Embryonic facial prominence (tissue), 1 donor: ENCODE measurements at regions not wholly inside any gene's neighbourhood (a gene's known extent, or its start where the extent isn't known, plus 50 kb on each side); places are given as distances from the start of the nearest gene placed in this dataset.

Experiments
- DNase-seq: peaks from one replicate; pipeline ENCODE4 v3.0.0-alpha.2; 2016; ENCODE audit errors: extremely low spot score

GRCh38 chr13:59111751-59112171 is 1052.0 kb downstream of the DIAPH3 start:
- no peak for DNase-seq

GRCh38 chr13:59112221-59112718 is 1051.5 kb downstream of the DIAPH3 start:
- DNase-seq = no peak

GRCh38 chr13:59119475-59119874 is 1044.3 kb downstream of the DIAPH3 start:
- no peak for DNase-seq

DNA sequence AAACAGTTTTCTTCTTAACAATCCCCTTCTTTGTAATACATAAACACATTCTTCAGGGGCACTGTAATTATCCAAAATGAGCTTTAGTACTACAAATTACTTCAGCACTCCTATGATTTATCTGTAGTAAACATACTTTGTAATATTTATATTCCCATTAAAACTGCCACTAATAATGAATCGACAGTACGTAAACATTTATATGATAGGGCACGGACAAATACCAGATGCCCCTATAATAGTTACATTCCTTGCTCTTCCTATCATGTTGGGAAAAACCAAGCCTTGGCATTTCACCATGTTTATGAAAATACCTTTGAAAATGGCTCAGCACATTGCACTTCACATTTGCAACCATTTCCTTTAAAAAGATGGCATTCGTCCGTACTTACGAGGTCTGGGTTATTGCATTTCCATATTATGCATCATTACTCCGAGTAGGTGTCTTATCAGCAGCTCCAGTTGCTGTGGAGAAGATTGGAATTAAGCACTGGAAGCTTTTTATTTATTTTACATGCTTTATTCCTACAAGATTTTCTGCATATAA is 1043.4 kb downstream of the DIAPH3 start:
- no peak for DNase-seq

DNA sequence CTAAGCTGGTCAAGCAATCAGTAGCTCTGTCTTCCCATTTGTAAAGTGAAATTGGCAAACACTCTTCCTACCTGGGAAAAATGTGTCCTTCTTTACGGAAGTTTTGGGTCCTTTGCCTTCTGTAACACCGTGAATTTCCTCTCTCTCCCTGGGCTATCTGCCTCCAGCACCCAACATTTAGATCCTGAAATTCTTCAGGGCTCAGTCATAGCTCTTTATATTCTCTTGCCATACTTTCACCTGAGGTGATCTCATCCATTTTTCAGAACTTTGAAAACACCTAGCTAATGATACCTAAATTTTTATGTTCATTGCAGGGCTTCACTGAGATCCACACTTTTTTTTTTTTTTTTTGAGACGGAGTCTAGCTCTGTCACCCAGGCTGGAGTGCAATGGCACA is 1042.2 kb downstream of the DIAPH3 start:
- no peak for DNase-seq

GRCh38 chr13:59126474-59126873 is 1037.3 kb downstream of the DIAPH3 start:
- no peak for DNase-seq

DNA sequence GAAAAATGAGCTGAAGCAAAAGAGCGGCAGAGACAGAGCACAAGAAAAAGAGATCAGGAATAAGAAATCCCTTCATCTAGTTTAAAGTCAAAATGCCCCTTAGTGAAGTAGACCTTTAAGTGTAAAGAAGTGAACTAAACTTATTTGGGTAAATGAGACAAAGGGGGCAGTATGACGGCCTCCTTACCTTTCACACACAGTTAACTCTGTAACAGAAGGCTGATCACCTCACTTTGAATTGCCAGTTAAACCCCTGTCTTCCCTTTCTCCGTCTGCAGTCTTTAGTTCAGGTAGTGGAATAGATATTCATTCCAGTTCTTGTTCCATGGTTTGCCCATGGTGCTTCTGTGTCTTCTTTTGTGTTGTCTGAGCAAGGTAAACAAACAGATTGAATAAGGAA is 1029.8 kb downstream of the DIAPH3 start:
- DNase-seq = no peak

DNA sequence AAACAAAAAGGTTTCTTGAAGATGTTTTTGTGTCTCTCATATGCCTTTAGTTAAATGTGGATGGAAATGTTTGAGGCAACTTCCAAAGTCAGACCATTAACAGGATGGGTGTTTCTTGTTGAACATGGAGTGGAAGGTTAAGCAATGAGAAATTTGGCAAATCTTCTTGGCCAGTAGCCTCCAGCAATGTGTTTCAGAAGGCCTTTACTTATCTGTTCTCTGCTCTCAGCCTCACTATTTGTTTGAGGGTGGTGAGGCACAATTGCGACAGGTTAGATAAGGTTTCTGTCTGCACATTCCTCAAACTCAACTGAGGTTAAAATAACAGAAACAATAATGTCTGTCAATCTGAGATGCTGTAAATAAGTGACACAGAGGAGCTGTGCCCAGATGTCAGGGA is 1019.0 kb downstream of the DIAPH3 start:
- DNase-seq = no peak

DNA sequence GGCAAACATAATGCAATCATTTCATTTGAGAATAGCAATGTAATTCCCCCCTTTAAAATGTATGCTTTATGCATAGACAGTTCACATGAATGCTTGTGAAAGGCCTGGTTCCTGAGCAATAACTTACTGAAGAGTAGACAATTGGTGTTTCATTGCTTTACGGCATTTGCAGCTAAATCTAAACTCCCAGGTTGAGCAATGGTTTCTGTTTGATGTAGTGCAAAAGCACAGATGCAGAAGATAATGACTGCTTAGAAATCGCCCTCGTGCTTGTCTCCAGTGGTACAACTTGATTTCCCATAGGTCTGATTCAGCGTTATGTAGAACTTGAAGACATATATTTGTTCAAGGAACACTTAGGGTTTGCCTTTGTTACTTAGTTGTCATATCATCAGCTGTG is 1018.3 kb downstream of the DIAPH3 start:
- DNase-seq = no peak

- no peak for DNase-seq
These were observed 1006.5 kb downstream of the DIAPH3 start for GRCh38 chr13:59157181-59157580.

GRCh38 chr13:59166174-59166573 is 997.6 kb downstream of the DIAPH3 start:
- DNase-seq = no peak

DNA sequence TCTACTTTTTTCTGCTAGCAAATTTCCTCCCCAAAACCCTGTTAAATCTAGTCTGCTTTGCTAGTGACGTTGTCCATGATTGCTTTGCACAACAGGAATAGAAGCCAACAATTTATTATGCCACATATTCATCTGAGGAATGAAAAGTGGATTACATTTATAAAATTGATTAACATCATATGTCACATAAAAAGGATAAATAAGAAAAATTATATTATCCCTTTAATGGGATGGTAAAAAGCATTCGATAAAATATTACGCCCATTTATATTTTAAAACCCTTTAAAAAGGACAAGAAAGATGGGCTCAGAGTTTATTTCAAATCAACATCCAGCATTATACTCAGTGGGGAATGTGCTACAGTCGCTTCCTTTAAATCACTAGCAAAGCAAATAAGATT is 991.7 kb downstream of the DIAPH3 start:
- no peak for DNase-seq

- no peak for DNase-seq
These were observed 987.0 kb downstream of the DIAPH3 start for GRCh38 chr13:59176775-59177174.

DNA sequence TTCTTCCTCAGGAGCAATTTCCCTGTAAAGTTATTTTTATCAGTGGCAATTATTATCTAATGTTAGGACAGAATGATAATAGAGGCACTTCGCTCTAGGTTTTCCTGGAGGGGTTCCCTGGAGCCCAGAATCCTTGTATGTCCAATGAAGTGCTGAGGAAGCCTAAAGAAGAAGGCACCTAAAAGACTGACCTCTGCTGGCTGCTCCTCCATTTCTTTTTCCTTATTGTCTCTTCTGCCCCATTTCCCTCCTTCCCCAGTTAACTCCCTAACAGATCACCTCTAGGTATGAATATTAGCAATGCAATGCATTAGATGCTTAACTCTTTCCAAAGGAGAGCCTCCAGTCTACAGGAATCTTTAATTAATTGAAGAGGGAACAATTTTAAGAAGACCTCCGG is 985.4 kb downstream of the DIAPH3 start:
- no peak for DNase-seq

GRCh38 chr13:59182241-59182640 is 981.5 kb downstream of the DIAPH3 start:
- DNase-seq = no peak

GRCh38 chr13:59197397-59197796 is 966.3 kb downstream of the DIAPH3 start:
- DNase-seq = no peak

GRCh38 chr13:59201841-59202240 is 961.9 kb downstream of the DIAPH3 start:
- DNase-seq = no peak

DNA sequence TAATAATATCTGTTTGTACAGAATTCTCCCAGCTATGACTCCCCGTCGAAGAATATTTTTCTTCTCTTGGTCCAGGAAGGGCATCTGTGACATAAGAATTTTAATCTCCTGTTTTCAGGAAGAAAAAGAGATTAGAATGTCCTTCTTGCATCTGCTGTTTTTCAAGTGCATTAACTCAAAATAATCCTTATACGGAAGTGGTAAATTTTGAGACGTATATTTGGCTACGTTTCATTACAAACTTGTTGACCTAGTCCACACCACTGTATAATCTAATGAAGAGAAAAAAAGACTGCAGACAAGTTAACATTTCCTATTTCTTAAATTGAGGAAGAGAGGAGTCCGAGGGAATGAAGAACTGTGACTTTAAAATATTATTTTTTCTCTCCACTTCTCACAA is 959.9 kb downstream of the DIAPH3 start:
- no peak for DNase-seq

GRCh38 chr13:59205501-59205900 is 958.2 kb downstream of the DIAPH3 start:
- no peak for DNase-seq

DNA sequence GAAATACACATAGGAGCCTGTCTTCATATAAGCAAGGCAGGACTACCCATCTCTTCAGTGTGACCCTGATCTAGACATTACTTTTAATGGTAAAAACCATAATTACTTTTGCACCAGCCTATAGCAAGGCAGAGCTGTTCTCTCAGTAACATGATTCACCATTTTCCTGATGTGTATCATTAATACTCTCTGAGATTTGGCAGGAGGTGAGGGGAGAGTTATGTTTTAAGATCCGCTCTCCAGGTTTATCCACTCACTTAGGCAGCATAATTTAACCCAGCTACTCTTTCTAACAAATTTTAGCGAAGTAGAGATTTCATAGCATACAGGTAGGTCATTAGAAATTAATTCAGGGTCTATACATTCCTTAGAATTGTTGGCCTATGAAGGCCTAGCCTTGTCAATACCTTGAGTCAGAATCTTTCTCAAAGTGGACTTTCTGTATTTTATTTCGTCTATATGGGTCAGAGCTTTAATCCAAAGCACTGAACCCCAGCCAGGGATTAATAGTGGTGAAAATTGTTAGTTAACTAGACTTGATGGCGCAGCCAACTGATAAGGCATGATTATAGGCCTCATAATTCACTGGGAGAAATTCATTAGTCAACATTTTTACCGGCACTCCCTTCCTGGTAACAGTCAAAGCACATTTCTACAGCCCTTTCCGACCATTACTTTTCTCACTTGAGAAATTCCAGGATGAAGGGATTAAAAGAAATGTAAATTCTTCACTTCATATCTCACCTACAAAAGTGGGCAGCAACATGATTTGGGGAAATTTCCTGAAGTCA is 955.1 kb downstream of the DIAPH3 start:
- DNase-seq = no peak

DNA sequence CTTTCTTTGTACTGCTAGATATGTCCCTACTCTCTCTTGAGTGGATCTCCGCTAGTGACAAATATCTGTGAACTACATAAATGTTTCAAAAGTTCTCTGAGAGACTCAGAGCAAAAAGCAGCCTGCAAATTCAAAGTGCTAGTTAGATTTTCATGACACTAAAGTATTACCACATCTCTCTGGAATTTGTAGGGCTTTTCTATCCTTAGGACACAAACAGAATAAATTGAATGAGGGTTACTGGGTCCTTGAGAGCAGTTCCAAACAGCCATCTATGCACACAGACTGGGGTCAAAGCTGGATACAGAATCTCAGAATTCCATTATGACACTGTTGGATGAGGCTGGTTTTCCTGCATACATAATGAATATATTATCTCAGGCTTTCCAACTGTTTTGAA is 953.2 kb downstream of the DIAPH3 start:
- no peak for DNase-seq

- no peak for DNase-seq
These were observed 952.1 kb downstream of the DIAPH3 start for GRCh38 chr13:59211606-59212005.

GRCh38 chr13:59229401-59229800 is 934.3 kb downstream of the DIAPH3 start:
- no peak for DNase-seq

DNA sequence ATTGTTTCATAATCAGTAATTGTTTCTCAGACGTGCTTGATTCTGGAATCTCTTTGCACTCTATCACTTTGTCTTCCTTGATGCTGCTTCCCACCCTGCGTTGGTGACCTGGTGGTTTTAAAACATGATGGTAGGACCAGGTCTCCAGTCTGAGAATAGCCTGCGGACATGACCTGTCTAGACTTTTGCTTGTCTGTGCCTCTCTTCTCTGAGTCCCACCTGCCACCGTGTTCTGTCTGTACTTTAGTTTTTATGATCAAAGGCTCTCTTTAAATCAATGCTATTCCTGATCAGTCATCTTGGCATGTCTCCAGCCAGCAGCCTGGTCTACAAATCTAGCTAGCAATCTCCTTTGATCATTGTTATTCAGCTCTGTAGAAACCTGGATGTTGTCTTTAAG is 933.9 kb downstream of the DIAPH3 start:
- DNase-seq = no peak
